Liver (tissue), 8 donors: ENCODE measurements at regions not wholly inside any gene's neighbourhood (a gene's known extent, or its start where the extent isn't known, plus 50 kb on each side); places are given as distances from the start of the nearest gene placed in this dataset.

ENCODE experiments used
- DNase-seq: peaks from one replicate; pipeline ENCODE4 v3.0.0-alpha.2; 2017; ENCODE audit warnings: low spot score
- H3K27ac ChIP-seq, 2 donors: one replicate each; pipeline ENCODE4 v1.7.0; 2013; ENCODE audit warnings: inconsistent platforms in 2 of 2, low read length in 2 of 2, control low read depth in 1 of 2, low read depth in 1 of 2, mild to moderate bottlenecking in 1 of 2
- H3K27me3 ChIP-seq, 4 donors: one replicate each; pipeline versions ENCODE4 v1.6.1 to v1.7.0; 2013; ENCODE audit warnings: low read length in 3 of 4, inconsistent platforms in 1 of 4, mild to moderate bottlenecking in 1 of 4, moderate library complexity in 1 of 4; ENCODE audit not compliant: control insufficient read depth in 4 of 4, insufficient read depth in 4 of 4
- H3K36me3 ChIP-seq, 4 donors: one replicate each; pipeline versions ENCODE4 v1.6.1 to v1.7.0; 2013; ENCODE audit warnings: low read length in 3 of 4, mild to moderate bottlenecking in 3 of 4, low read depth in 1 of 4, moderate library complexity in 1 of 4; ENCODE audit not compliant: control insufficient read depth in 4 of 4, insufficient read depth in 3 of 4
- H3K4me1 ChIP-seq, 4 donors: one replicate each; pipeline versions ENCODE4 v1.6.1 to v1.7.0; 2013; ENCODE audit warnings: low read length in 3 of 4, mild to moderate bottlenecking in 3 of 4, moderate library complexity in 1 of 4; ENCODE audit not compliant: control insufficient read depth in 4 of 4, insufficient read depth in 4 of 4
- H3K4me3 ChIP-seq, 3 donors: one replicate each; pipeline versions ENCODE4 v1.6.1 to v1.7.0; 2013; ENCODE audit warnings: low read length in 3 of 3, control low read depth in 1 of 3, low read depth in 1 of 3, mild to moderate bottlenecking in 1 of 3
- H3K9ac ChIP-seq, 2 donors: one replicate each; pipeline ENCODE4 v1.7.0; 2013; ENCODE audit warnings: low read length in 2 of 2, mild to moderate bottlenecking in 2 of 2, moderate library complexity in 2 of 2, control low read depth in 1 of 2, low read depth in 1 of 2
- H3K9me3 ChIP-seq, 4 donors: one replicate each; pipeline versions ENCODE4 v1.6.1 to v1.7.0; 2013; ENCODE audit warnings: low read length in 3 of 4; ENCODE audit not compliant: control insufficient read depth in 4 of 4
- EGR1 ChIP-seq, 2 donors: IDR thresholded peaks; 2 replicates each; pipeline ENCODE4 v1.6.1; 2016 to 2018; ENCODE audit warnings: antibody characterized with exemption in 2 of 2, low read depth in 2 of 2
- FOXA1 ChIP-seq: IDR thresholded peaks from 2 replicates; pipeline ENCODE4 v1.6.1; 2016; ENCODE audit warnings: antibody characterized with exemption
- FOXA2 ChIP-seq: IDR thresholded peaks from 2 replicates; pipeline ENCODE4 v1.6.1; 2016; ENCODE audit warnings: antibody characterized with exemption
- GABPA ChIP-seq, 2 donors: IDR thresholded peaks in 1 of 2; conservative IDR thresholded peaks in 1 of 2; 2 replicates each; pipeline ENCODE4 v1.6.1; 2016; ENCODE audit warnings: antibody characterized with exemption in 2 of 2, mild to moderate bottlenecking in 1 of 2, moderate library complexity in 1 of 2
- HNF4A ChIP-seq, 2 donors: conservative IDR thresholded peaks; 2 replicates each; pipeline ENCODE4 v1.6.1; 2016; ENCODE audit warnings: antibody characterized with exemption in 2 of 2, mild to moderate bottlenecking in 2 of 2
- HNF4G ChIP-seq: IDR thresholded peaks from 2 replicates; pipeline ENCODE4 v1.6.1; 2016; ENCODE audit warnings: antibody characterized with exemption
- JUND ChIP-seq, 2 donors: IDR thresholded peaks; 2 replicates each; pipeline ENCODE4 v1.6.1; 2016; ENCODE audit warnings: antibody characterized with exemption in 2 of 2
- NR2F2 ChIP-seq: IDR thresholded peaks from 2 replicates; pipeline ENCODE4 v1.6.1; 2016; ENCODE audit warnings: antibody characterized with exemption
- RAD21 ChIP-seq, 2 donors: IDR thresholded peaks; 2 replicates each; pipeline ENCODE4 v1.6.1; 2016; ENCODE audit warnings: antibody characterized with exemption in 2 of 2, mild to moderate bottlenecking in 2 of 2
- REST ChIP-seq: IDR thresholded peaks from 2 replicates; pipeline ENCODE4 v1.6.1; 2016; ENCODE audit warnings: antibody characterized with exemption, mild to moderate bottlenecking
- RXRA ChIP-seq, 2 donors: IDR thresholded peaks; 2 replicates each; pipeline ENCODE4 v1.6.1; 2017 to 2018; ENCODE audit warnings: antibody characterized with exemption in 2 of 2, mild to moderate bottlenecking in 1 of 2
- SP1 ChIP-seq: IDR thresholded peaks from 2 replicates; pipeline ENCODE4 v1.6.1; 2018; ENCODE audit warnings: antibody characterized with exemption, mild to moderate bottlenecking
- TAF1 ChIP-seq: conservative IDR thresholded peaks from 2 replicates; pipeline ENCODE4 v1.6.1; 2016; ENCODE audit warnings: antibody characterized with exemption, mild to moderate bottlenecking
- YY1 ChIP-seq: IDR thresholded peaks from 2 replicates; pipeline ENCODE4 v1.6.1; 2016; ENCODE audit warnings: antibody characterized with exemption, mild to moderate bottlenecking
- ZBTB33 ChIP-seq: IDR thresholded peaks from 2 replicates; pipeline ENCODE4 v1.6.1; 2016; ENCODE audit warnings: antibody characterized with exemption
- WGBS: extraction: QIAGEN DNeasy Blood & Tissue Kit; methylation state at CpG from one replicate; pipeline ENCODE4 v1.1.7; 2013; 5-methylcytosine and 5-hydroxymethylcytosine counted together
- TF ChIP-seq, protein P1 (sequence below): IDR thresholded peaks from 2 replicates; pipeline ENCODE4 v1.6.1; 2016; ENCODE audit warnings: antibody characterized with exemption
- TF ChIP-seq, protein P2 (sequence below): IDR thresholded peaks from 2 replicates; pipeline ENCODE4 v1.6.1; 2016; ENCODE audit warnings: antibody characterized with exemption
- TF ChIP-seq, protein P3 (sequence below): fragments of 150-350 bp; IDR thresholded peaks from 2 replicates; pipeline ENCODE4 v1.5.1; 2017; ENCODE audit warnings: improper control_type of control experiment, low read depth, low read length; ENCODE audit not compliant: missing input control
- donor health status: healthy.
- donor health status: healthy.
- donor health status: healthy.
- donor health status: healthy.
- donor health status: healthy.

DNA sequence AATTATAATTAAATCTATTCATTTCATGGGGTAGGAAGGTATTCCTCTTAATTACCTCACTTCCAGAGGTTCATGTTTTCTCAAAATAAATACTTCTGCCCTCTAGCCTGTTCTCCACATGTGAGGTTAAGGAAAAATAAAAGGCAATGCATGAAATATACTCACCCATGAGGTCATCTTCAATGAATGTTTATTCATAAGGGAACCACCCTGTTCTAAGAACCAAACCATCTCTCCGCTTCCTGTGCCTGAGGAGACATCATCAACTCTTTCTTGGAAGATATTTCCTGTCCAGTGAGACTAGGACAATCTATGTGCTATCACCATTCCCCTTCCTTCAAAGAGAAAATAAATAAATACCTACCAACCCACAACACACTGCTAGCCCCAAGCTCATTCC lies 513.7 kb upstream of the PLXNA2 start:
- Histone ChIP-seq H3K36me3 (no peaks in the 10 kb centered on the region), H3K4me3 (no peak overlapping the region), H3K4me1 (no peaks in the 10 kb centered on the region), H3K9ac (no peak overlapping the region), H3K27ac (no peak overlapping the region), H3K27me3 (no peaks in the 10 kb centered on the region), H3K9me3 (no peaks in the 10 kb centered on the region)
- WGBS, result 88% methylated on average over 1 of the region's 1 CpG
- no peak for DNase-seq
- TF ChIP-seq, protein P1, sequence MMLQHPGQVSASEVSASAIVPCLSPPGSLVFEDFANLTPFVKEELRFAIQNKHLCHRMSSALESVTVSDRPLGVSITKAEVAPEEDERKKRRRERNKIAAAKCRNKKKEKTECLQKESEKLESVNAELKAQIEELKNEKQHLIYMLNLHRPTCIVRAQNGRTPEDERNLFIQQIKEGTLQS, result no peak
- TF ChIP-seq TAF1, result no peak
- no peak for TF ChIP-seq HNF4A (conservative IDR thresholded peaks at IDR 0.05)
- TF ChIP-seq SP1, result no peak
- no peak for TF ChIP-seq ZBTB33
- TF ChIP-seq REST, result no peak
- no peak for TF ChIP-seq FOXA1
- no peak for TF ChIP-seq JUND (IDR thresholded peaks at IDR 0.05)
- no peak for TF ChIP-seq HNF4G
- TF ChIP-seq GABPA (IDR thresholded peaks at IDR 0.05 in 1 of 2, conservative IDR thresholded peaks at IDR 0.05 in 1 of 2), result no peak
- no peak for TF ChIP-seq RXRA (IDR thresholded peaks at IDR 0.05)
- no peak for TF ChIP-seq FOXA2
- TF ChIP-seq NR2F2, result no peak
- TF ChIP-seq, protein P2, sequence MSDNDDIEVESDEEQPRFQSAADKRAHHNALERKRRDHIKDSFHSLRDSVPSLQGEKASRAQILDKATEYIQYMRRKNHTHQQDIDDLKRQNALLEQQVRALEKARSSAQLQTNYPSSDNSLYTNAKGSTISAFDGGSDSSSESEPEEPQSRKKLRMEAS, result no peak
- no peak for TF ChIP-seq EGR1 (IDR thresholded peaks at IDR 0.05; ENCODE audit: low read depth in 2 of 2)
- TF ChIP-seq RAD21 (IDR thresholded peaks at IDR 0.05), result no peak
- TF ChIP-seq YY1, result no peak
- TF ChIP-seq, protein P3, sequence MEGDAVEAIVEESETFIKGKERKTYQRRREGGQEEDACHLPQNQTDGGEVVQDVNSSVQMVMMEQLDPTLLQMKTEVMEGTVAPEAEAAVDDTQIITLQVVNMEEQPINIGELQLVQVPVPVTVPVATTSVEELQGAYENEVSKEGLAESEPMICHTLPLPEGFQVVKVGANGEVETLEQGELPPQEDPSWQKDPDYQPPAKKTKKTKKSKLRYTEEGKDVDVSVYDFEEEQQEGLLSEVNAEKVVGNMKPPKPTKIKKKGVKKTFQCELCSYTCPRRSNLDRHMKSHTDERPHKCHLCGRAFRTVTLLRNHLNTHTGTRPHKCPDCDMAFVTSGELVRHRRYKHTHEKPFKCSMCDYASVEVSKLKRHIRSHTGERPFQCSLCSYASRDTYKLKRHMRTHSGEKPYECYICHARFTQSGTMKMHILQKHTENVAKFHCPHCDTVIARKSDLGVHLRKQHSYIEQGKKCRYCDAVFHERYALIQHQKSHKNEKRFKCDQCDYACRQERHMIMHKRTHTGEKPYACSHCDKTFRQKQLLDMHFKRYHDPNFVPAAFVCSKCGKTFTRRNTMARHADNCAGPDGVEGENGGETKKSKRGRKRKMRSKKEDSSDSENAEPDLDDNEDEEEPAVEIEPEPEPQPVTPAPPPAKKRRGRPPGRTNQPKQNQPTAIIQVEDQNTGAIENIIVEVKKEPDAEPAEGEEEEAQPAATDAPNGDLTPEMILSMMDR, result no peak

DNA sequence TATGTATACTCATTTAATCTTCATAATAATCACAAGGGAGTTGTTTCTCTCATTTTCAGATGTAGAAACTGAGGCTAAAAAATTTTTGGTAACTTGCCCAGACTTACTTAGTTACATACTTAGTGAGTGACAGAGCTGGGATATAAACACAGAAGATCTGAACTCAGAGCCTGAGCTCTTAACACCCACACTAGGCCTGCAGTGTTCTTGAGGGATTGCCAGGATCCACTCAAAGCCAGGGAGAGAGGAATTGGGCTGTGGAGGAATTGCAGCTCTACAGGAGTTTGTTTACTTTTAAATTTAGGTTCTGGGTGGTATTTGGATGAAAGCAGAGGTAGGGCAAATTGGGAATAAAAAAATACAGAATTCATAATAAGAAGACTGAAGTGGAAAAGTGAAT lies 515.1 kb upstream of the PLXNA2 start:
- no peaks in the 10 kb centered on the region for H3K4me1 ChIP-seq
- no peak overlapping the region for H3K27ac ChIP-seq
- no peaks in the 10 kb centered on the region for H3K36me3 ChIP-seq
- no peak overlapping the region for H3K4me3 ChIP-seq
- DNase-seq, result no peak
- H3K9me3 ChIP-seq, result no peaks in the 10 kb centered on the region
- no peaks in the 10 kb centered on the region for H3K27me3 ChIP-seq
- H3K9ac ChIP-seq, result no peak overlapping the region
- no peak for TF ChIP-seq NR2F2
- TF ChIP-seq, protein P1, result no peak
- TF ChIP-seq RAD21 (IDR thresholded peaks at IDR 0.05), result no peak
- TF ChIP-seq SP1, result no peak
- no peak for TF ChIP-seq HNF4A (conservative IDR thresholded peaks at IDR 0.05)
- no peak for TF ChIP-seq ZBTB33
- TF ChIP-seq RXRA (IDR thresholded peaks at IDR 0.05), result no peak
- TF ChIP-seq GABPA (IDR thresholded peaks at IDR 0.05 in 1 of 2, conservative IDR thresholded peaks at IDR 0.05 in 1 of 2), result no peak
- TF ChIP-seq REST, result no peak
- no peak for TF ChIP-seq EGR1 (IDR thresholded peaks at IDR 0.05; ENCODE audit: low read depth in 2 of 2)
- TF ChIP-seq YY1, result no peak
